ENCODE measurements at regions not wholly inside any gene's neighbourhood (a gene's known extent, or its start where the extent isn't known, plus 50 kb on each side); places are given as distances from the start of the nearest gene placed in this dataset.
"Not testable (repeated sequence)": the region's sequence is repeated elsewhere in the genome, so short reads cannot be mapped to it uniquely, and the experiment has no call there.

DNA sequence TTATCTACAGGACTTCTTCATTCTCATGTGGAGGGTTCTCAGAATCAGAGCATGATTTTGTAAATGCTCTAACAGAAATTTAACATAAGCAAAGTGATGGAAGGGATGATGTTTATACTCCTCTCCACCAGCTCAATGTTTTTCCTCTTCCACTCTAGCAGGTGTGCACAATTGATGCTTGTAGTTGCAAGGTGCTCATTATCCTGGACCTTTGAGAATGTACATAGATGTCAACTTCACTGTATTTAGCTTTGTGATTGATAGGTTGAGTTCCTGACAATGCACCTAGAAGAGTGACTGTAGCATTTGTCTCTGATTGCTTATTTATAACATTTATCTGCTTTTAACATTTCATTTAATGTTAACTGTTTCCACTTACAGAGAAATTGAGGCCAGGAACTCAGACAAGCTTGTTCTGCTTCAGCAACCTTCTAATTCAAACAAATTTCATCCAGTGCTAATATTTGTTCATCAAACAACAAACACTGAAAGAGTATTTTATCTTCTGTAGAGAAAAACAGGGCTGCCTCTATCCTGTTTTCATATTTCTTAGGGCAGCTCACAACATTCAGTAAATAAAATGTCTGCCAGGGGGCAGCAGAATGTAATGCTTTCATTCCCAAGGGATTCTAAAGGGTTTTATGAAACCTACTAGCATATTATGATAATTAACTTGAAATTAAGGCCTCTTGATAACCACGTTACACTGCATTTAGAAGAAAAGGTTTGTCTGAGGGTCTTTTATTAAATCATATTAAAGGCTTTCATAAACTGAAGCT lies 127.9 kb upstream of the NOL4 start:
- DNase-seq = no peak

DNA sequence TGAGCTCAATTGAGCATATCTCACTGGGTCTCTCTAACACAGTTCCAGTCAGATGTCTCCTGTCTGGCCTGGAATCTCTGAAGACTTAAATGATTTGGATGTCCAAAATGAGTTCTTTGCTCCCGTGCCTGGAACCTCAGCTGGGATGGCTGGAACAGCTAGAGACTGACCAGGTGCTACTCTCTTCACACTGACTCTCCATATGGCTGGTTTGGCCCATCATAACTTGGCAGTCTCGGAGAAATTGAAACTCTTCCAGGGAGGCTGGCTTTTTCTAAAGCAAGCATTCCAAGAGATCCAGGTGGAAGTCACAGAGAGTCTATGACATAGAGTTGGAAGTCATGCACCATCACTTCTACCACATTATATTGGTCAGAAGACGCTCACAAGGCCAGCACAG lies 129.6 kb upstream of the NOL4 start:
- DNase-seq = no peak

DNA sequence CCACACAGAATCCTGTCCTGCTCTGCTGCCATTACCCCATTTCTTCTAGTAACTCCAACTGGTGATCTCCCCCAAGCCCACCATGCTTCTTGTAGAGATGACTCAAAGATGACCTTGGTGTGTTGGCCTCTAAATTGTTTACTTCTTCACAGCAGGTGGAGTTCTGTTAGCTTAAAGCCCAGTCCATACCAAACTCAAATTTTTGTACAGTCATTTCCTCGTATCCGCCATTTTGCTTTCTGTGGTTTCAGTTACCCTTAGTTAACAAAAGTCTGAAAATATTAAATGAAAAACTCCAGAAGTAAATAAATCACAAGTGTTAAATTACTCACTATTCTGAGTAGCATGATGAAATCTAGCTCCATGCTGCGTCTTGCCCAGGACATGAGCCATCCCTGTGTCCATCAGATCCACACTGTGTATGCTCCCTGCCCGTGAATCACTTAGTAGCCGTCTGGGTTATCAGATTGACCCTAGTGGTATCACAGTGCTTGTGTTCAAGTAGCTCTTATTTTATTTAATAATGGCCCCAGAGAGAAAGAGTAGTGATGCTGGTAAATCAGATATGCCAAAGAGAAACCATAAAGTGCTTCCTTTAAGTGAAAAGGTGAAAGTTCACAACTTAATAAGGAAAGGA lies 133.3 kb upstream of the NOL4 start:
- no peak for DNase-seq

DNA sequence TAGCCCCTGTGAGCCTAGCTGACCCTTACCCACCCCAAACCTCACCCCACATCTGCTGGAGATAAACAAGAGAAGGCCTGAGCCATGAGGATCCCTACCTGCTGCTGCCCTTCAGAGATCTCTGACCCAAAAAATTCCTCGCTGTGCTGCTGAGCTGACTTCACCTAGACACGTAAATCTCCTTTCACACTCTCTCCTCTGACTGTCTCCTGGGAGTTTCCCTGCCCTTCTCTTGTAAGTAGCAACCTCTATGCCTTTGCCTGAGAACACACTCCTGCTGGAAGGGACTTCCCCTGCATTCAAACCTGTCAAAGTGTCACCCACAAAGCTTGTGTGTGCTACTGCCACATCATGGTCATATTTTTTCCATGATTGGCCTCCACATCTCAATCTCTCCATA lies 134.2 kb upstream of the NOL4 start:
- DNase-seq = no peak

DNA sequence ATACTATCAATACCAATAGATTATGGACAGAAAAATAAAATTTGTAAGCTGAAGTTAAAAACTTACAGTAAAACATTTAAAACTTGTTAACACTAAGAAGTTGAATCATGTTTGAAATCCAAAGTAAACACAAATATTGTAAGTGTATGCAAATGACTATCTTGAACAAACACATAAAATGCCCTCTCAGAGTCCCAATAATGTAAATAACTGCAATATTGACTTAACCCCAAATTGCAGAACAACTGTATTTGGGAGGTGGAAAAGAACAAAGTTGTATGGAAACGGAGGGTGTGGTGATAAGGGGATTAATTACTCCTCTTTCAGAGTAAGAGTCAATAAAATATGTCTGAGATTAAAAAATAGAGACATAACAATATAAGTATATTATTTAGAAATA lies 140.0 kb upstream of the NOL4 start:
- no peak for DNase-seq

DNA sequence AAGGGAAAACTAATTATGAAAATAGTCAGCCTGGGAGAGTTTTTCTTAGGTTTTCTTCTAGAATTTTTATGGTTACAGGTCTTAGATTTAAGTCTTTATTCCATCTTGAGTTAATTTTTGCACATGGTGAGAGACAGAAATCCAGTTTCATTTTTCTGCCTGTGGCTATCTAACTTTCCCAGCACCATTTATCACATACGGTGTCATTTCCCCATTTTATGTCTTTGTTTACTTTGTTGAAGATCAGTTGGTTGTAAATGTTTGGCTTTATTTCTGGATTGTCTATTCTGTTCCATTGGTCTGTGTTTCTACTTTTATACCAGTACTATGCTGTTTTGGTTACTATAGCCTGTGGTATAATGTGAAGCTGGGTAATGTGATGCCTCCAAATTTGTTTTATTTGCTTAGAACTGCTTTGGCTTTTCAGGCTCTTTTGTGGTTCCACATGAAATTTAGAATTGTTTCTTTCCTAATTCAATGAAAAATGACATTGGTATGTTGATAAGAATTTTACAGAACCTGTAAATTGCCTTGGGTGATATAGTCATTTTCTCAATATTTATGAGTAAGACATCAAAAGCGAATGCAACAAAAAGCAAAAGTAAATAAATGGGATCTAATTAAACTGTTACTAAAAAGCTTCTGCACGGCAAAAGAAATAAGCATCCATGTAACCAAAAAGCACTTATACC lies 146.1 kb upstream of the NOL4 start:
- no peak for DNase-seq

DNA sequence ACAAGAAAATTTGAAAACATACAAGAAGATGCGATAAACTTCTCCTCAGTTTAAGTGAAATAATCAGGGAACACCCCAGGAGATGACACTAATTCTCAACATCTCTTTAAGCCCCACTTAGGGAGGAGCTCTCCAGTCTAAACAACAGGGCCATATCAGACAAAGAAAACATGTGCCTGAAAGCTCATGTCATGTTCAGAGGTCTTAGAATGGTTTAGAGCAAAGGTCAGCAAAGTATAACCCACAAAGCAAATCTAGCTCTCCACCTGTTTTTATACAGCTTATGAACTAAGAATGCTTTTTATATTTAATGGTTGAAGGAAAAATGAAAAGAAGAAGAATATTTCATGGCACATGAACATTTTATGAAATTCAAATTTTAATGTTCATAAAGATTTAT lies 155.6 kb upstream of the NOL4 start:
- DNase-seq = no peak

DNA sequence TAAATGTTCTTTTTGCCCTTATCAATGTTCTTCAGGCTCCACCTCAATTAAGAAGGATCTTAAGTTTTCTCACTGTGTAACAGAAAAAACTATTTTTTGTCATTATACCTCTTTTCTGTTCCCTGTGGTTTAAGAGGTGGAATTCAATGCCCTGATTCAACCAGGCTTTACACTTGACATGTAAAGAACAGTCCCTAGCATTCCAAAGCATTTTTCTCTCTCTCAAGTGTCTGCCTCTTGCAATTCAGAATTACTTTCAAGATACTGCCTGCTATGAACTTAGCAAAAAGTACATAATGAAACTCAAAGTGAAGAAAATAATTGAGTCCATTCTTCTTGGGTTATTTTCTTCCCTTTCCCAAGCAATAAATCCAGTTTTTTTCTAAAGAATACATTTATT lies 160.6 kb upstream of the NOL4 start:
- no peak for DNase-seq

DNA sequence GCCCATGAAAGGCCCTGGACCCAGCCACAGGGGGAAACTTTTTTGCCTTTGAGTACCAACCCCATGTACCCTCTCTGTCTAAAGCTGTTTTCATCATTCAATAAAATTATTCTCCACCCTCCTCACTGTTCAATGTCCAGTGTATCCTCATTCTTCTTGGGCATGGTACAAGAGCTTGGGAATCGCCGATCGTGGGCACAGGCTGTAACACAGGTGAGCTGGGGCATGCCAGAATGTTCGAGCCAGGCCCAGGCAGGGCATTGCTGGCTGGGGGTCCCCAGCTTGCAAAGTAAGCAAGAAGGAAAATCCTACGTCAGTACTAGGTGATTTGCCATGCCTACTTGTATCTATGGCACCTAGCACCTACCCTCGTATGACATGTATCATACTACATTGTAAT lies 162.1 kb upstream of the NOL4 start:
- no peak for DNase-seq

DNA sequence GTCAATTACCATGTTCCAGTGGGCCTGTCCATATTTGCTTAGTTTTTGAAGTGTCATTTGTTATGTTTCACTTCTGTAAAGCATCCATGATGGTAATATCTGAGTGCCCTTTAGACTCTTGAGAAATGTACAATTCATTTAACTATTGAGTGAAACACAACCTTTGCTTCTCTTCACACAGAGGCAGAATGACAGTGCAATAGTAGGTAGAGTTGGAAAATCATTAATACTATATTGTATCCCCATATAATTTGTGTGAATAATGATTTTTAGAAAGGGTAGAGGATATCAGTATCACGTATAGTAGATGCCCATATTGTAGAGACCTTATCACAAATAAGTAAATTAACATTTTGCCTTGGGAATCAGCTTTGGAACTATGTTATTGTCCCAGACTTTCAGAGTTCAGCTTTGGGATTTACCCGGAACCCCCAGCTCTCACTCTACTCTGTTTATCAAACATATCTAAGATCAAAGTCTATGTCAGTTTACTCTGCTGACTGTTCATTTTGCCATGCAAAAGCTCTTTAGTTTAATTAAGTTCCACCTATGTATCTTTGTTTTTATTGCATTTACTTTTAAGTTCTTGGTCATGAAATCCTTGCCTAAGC lies 172.7 kb upstream of the NOL4 start:
- no peak for DNase-seq

DNA sequence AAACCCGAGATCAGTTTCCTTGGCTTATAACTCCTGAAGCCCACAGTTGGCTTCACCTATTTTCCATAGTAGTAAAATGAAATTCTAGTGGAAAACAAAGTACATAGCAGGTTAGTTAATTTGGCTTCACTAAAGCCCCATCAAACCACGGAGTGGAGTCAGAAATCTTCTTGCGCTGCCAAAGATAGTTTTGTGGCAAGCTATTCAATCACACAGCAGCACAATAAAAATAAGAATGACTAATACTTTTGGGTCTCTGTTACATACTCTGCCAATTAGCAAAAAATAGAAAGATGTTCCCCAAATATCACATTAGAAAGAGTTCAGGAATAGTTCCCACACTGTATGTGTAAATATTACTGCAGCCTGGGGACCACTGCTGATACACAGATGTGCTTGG lies 175.2 kb upstream of the NOL4 start:
- DNase-seq = no peak

DNA sequence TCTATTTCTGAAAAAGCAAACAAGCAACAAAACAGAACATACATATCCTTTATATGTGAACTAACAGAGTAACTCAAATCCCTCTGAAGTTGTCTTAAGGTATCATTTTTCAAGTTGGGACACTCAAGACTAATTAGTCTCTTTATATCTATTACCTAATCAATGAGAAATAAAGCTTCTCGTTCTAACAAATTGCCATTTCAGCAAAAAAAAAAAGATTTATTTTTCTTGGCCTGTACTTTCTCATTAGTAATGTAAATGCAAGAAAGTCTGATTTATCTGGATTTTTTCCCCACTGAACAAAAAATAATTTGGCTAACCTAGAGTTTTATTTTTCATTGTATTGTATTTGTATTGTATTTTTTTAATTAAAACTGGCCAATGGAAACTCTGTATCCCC lies 176.1 kb upstream of the NOL4 start:
- no peak for DNase-seq

DNA sequence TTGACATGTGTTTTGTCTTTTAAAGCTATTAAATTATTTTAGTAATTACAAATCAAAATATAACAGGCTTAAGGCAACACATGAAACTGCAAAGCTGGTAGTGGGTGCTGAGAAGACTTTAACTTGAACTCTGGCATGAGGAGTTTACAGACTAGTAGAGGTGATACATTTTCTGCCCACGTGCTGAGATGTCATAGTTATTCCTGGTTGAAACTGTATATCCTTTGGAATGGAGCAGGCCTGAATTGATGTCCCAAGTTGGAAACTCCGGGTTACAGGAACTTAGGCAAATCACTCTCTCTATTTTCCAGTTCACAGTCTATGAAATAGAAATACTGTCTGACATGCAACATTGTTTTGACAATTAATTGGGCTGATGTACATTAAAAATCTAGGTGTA lies 177.1 kb upstream of the NOL4 start:
- DNase-seq = no peak

DNA sequence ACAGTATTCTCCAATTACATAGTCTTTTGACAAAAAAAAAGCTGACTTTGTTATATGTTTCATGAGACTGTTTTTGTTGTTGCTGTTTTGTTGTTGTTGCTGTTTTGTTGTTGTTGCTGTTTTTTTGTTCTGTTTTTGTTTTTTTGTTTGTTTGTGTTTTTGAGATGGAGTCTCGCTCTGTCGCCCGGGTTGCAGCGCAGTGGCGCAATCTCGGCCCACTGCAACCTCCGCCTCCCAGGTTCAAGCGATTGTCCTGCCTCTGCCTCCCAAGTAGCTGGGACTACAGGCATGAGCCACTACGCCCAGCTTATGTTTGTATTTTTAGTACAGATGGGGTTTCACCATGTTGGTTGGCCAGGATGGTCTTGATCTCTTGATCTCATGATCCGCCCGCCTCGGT lies 182.8 kb upstream of the NOL4 start:
- DNase-seq = not testable (repeated sequence)

DNA sequence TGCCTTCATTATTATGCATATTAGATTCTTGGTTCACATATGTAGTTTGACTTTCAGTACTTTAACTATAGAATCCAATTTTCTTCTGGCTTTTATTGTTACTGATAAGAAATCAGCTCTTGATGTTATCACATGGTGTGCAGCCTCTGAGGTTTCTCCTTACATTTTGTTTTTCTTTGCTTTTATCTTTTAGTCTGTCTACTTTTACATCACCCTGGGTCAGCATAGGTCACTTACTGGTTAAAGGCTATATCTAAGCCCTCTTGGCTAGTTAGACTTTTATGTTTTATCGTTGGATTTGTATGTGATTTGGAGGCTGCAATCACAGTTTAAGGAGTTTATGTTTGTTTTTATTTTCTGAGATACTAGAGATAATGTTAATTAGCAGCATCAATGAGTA lies 187.2 kb upstream of the NOL4 start:
- no peak for DNase-seq

DNA sequence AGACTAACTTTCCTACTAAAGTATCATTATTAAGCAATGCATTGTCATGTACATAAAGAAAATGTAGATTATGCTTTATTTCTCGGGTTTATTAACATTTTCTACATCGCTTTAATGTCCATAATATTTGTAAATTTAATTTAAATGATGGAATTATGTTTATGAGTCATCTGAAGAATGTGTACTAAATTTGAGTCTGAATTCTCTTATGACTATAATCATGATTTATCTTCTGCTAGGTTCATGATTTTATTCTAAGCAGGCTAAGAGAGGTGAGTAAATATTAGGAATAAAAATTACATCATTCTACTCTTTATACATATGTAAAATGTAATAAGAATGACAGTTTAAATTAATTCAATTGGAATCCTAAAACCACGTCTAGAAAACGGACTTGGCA lies 206.3 kb upstream of the NOL4 start:
- DNase-seq = no peak

DNA sequence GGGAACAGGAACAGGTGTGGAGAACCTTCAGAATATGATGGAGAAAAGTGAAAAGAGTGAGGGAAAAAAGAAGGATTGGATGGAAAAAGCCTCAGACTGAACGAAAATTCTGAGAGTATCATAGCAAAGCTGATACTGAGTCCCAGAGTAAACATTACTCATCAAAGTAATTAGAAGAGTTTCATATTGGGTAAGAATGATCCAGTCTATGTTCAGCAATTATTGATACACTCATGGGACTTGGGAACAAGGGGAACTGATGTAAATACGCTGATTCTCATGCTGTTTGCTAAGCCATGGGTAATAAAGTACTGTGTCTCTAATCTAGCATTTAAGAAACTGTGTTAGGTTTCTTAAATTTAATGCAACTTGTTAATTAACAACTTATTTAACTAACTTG lies 219.9 kb upstream of the NOL4 start:
- DNase-seq = no peak

DNA sequence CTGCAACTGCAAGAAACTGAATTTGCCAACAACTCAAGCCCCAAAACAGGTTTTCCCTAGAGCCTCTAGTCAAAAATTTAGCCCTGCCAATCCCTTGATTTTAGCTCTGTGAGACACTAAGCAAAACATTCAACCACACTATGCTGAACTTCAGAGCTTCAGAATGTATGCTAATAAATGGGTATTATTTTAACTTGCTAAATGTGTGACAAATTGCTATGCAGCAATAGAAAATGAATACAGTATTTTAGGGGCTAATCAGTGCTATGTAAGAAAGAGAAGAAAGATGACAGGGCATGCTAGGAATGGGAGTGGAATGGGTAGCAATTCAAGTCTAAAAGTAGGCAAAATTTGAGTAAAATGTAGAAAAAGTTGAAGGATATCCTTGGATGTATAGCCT lies 223.9 kb upstream of the NOL4 start:
- DNase-seq = no peak

DNA sequence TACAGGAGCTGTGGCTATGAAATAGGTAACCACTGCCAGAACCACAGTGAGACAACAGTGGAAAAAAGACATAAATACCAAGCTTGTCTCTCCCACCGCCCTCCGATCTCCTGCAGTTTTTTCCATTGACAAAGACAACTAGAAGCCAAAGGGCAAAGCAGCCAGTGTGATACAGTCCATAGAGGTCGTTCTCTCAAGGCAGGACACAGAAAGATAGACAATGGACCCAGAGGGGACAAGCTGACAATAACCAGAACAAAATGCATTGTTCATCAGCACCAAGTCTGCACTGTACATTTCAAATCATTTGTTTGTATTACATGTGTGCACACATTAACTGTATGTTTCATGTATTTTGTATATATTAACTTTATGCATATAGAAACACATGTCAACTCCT lies 233.0 kb upstream of the NOL4 start:
- DNase-seq = no peak

DNA sequence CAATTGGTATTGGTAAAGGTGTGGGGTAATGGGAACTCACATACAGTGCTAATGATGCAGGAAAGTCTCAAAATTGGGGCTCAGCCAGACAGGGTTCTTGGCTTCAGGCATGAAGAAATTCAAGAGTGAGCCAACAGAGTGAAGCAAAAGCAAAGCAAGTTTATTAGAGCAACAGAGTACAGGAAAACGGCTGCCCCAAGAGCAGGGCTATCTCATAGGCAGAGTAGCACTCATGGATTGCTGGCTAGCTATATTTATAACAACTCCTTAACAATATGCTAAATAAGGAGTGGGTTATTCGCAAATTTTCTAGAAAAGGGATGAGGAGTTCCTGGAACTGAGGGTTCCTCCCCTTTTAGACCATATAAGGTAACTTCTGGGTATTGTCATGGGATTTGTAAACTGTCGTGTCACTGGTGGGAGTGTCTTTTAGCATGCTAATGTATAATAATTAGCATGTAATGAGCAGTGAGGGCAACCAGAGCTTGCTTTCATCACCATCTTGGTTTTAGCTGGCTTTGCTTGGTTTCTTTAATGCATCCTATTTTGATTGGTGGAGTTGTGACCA lies 233.8 kb upstream of the NOL4 start:
- DNase-seq = no peak

DNA sequence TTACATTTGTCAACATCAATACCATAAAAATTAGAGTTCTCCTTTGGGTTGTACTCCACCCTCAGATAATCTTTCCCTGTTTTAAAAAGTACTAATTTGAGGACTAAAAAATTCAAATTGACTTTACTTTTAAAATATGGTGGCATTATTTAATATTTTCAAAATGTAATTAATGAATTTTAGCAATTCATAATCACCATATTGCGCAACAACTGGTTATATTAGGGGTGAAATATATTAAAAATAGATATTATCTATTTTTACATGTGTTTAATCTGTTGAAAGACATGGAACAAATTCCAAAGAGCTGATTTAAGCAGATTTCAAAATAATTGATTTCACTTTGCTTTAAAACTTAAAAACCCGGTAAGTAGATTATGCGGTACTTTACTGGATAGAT lies 236.6 kb upstream of the NOL4 start:
- DNase-seq = no peak

DNA sequence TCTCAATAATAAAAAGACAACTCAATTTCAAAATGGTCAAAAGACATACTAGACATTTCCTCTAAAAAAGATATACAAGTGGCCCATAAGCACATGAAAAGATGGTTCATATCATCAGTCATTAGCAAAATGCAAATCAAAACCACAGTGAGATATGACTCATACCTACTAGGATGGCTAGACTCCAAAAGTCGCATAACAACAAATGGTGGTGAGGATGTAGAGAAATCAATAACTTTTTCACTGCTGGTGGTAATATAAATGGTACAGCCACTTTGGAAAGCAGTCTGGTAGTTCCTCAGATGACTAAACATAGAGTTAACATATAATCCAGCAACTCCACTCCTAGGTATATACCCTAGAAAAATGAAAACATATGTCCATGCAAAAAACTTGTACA lies 242.3 kb upstream of the NOL4 start:
- no peak for DNase-seq

DNA sequence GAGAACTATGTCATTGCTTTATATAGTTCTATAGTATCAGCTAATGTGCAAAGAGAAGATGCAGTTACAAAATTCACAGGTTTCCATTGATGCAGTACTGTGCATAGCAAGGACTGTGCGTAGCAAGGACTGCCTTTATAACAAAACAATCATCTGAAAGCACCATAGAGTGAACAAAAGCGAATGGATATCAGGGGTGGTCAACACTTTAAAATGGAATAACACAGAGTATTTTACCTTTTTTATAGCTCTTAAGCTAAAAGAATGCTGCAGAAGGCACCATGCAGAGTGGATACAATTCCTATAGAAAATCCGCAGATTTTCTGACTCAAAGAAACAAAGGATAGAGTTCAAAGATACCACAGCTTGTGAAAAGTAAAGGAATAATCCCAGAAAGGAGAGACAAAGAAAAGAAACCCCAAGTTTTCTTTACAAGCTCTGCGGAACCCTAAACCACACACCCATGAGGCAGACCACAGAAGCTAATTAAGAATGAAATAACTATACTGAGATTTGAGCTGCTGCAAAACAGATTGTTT lies 229.9 kb upstream of the DTNA start:
- DNase-seq = no peak

Measured in hematopoietic multipotent progenitor cell treated with erythropoietin and hydrocortisone succinate and interleukin-3 and kit ligand, for 8 days (in vitro differentiated cells).